Left ventricle myocardium inferior (tissue), 1 donor: ENCODE measurements at regions not wholly inside any gene's neighbourhood (a gene's known extent, or its start where the extent isn't known, plus 50 kb on each side); places are given as distances from the start of the nearest gene placed in this dataset.

ENCODE experiments used
- DNase-seq: peaks from one replicate; pipeline ENCODE4 v3.0.0-alpha.2; 2020
- H3K27ac ChIP-seq: fragments of 200-600 bp; replicated peaks from 2 replicates; pipeline ENCODE4 v1.8.0; 2021
- H3K27me3 ChIP-seq: fragments of 200-600 bp; 2 replicates; pipeline ENCODE4 v1.8.0; 2021; ENCODE audit warnings: low read depth
- H3K36me3 ChIP-seq: fragments of 200-600 bp; 2 replicates; pipeline ENCODE4 v1.8.0; 2021
- H3K4me1 ChIP-seq: fragments of 200-600 bp; 2 replicates; pipeline ENCODE4 v1.8.0; 2021
- H3K4me3 ChIP-seq: fragments of 200-600 bp; 2 replicates; pipeline ENCODE4 v1.8.0; 2021; ENCODE audit warnings: mild to moderate bottlenecking, moderate library complexity
- H3K9me3 ChIP-seq: fragments of 200-600 bp; replicated peaks from 2 replicates; pipeline ENCODE4 v1.8.0; 2021
- CTCF ChIP-seq: fragments of 200-600 bp; IDR thresholded peaks from 2 replicates; pipeline ENCODE4 v1.8.0; 2021; ENCODE audit warnings: antibody characterized with exemption, mild to moderate bottlenecking, borderline replicate concordance
- intact Hi-C: fragments of 100-400 bp; cut with micrococcal nuclease; formaldehyde crosslinking; loops from one replicate; pipeline ENCODE4 v1.11.0; 2022
- donor health status: DM: no; HTN: yes; CAD: no; lungs with severe emphysema.

- no peak overlapping the region for H3K4me3 ChIP-seq
- no peaks in the 10 kb centered on the region for H3K36me3 ChIP-seq
- no peak for TF ChIP-seq CTCF
- H3K4me1 ChIP-seq, result no peaks in the 10 kb centered on the region
- no peaks in the 10 kb centered on the region for H3K27me3 ChIP-seq
- intact Hi-C loops, result loop anchor here (5.0 kb wide), 1 partner anchor 202 kb away; no protein-coding TSS in a partner anchor
- DNase-seq, result no peak
- H3K9me3 ChIP-seq, result no peaks in the 10 kb centered on the region
- no peak overlapping the region for H3K27ac ChIP-seq
Observed at GRCh38 chr15:57885435-57885834, 178.9 kb downstream of the POLR2M start.

GRCh38 chr15:57887825-57888224, 177.7 kb downstream of the ALDH1A2 start:
- intact Hi-C loops, result loop anchor here (5.0 kb wide), 1 partner anchor 199 kb away; no protein-coding TSS in a partner anchor
- no peak for TF ChIP-seq CTCF
- no peak overlapping the region for H3K4me3 ChIP-seq

GRCh38 chr15:57890351-57890750, 175.2 kb downstream of the ALDH1A2 start:
- H3K27me3 ChIP-seq, result no peaks in the 10 kb centered on the region
- TF ChIP-seq CTCF, result no peak
- H3K4me3 ChIP-seq, result no peak overlapping the region
- no peaks in the 10 kb centered on the region for H3K36me3 ChIP-seq
- H3K27ac ChIP-seq, result no peak overlapping the region
- peaks cover 10% of the 10 kb centered on the region for H3K9me3 ChIP-seq
- DNase-seq, result no peak
- intact Hi-C loops, result loop anchor here (10.0 kb wide), 1 partner anchor 54 kb away; no protein-coding TSS in a partner anchor
- H3K4me1 ChIP-seq, result no peaks in the 10 kb centered on the region

More at GRCh38 chr15:57887825-57888224, 177.7 kb downstream of the ALDH1A2 start:
- DNase-seq, result no peak
- Histone ChIP-seq H3K27me3 (no peaks in the 10 kb centered on the region), H3K27ac (no peak overlapping the region), H3K36me3 (no peaks in the 10 kb centered on the region), H3K9me3 (peaks cover 10% of the 10 kb centered on the region), H3K4me1 (no peaks in the 10 kb centered on the region)

GRCh38 chr15:57890878-57891277, 174.6 kb downstream of the ALDH1A2 start:
- no peak for DNase-seq
- Histone ChIP-seq H3K9me3 (peaks cover 10% of the 10 kb centered on the region), H3K27ac (no peak overlapping the region), H3K4me3 (no peak overlapping the region), H3K36me3 (no peaks in the 10 kb centered on the region), H3K4me1 (no peaks in the 10 kb centered on the region), H3K27me3 (no peaks in the 10 kb centered on the region)
- intact Hi-C loops, result loop anchor here (10.0 kb wide), 1 partner anchor 54 kb away; no protein-coding TSS in a partner anchor
- TF ChIP-seq CTCF, result no peak

- Histone ChIP-seq H3K36me3 (no peaks in the 10 kb centered on the region), H3K27me3 (no peaks in the 10 kb centered on the region), H3K27ac (no peak overlapping the region), H3K4me3 (no peak overlapping the region), H3K4me1 (no peaks in the 10 kb centered on the region), H3K9me3 (peaks cover 10% of the 10 kb centered on the region)
- intact Hi-C loops, result loop anchor here (10.0 kb wide), 1 partner anchor 53 kb away; no protein-coding TSS in a partner anchor
- TF ChIP-seq CTCF, result no peak
- DNase-seq, result no peak
Observed at GRCh38 chr15:57892181-57892580, 173.3 kb downstream of the ALDH1A2 start.

- H3K4me1 ChIP-seq, result no peaks in the 10 kb centered on the region
- H3K36me3 ChIP-seq, result no peaks in the 10 kb centered on the region
- H3K4me3 ChIP-seq, result no peak overlapping the region
- H3K9me3 ChIP-seq, result peaks cover 10% of the 10 kb centered on the region
- no peaks in the 10 kb centered on the region for H3K27me3 ChIP-seq
- no peak overlapping the region for H3K27ac ChIP-seq
- DNase-seq, result no peak
- intact Hi-C loops, result loop anchor here (10.0 kb wide), 1 partner anchor 52 kb away; no protein-coding TSS in a partner anchor
- TF ChIP-seq CTCF, result no peak
Observed at GRCh38 chr15:57893040-57893439, 172.5 kb downstream of the ALDH1A2 start.
